Hindlimb muscle (tissue), 1 donor: ENCODE measurements at regions not wholly inside any gene's neighbourhood (a gene's known extent, or its start where the extent isn't known, plus 50 kb on each side); places are given as distances from the start of the nearest gene placed in this dataset.

Experiments used
- DNase-seq: peaks from one replicate; pipeline ENCODE4 v3.0.0-alpha.2; 2013

- DNase-seq = no peak
Measured at GRCh38 chr7:91527460-91527859, 263.2 kb downstream of the FZD1 start.

DNA sequence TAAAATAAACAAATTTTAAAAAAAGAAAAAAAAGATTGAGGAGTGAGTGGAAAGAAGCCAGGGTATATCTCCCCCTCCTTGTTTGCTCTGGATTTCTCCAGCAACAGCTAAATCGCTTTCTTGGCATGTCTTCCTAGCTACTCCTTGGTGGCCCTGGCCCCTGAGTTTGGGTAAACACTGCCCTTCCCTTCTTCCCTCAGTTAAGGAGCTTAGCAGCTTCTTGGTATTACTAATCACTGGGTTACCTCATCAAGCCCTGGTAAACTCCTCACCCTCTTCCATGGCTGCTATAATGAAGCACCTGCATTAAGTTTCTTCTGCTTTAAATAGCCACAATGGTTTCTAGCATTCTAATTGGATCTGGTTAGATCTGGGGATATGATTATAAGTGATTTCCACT, 269.8 kb downstream of the FZD1 start:
- DNase-seq = no peak

DNA sequence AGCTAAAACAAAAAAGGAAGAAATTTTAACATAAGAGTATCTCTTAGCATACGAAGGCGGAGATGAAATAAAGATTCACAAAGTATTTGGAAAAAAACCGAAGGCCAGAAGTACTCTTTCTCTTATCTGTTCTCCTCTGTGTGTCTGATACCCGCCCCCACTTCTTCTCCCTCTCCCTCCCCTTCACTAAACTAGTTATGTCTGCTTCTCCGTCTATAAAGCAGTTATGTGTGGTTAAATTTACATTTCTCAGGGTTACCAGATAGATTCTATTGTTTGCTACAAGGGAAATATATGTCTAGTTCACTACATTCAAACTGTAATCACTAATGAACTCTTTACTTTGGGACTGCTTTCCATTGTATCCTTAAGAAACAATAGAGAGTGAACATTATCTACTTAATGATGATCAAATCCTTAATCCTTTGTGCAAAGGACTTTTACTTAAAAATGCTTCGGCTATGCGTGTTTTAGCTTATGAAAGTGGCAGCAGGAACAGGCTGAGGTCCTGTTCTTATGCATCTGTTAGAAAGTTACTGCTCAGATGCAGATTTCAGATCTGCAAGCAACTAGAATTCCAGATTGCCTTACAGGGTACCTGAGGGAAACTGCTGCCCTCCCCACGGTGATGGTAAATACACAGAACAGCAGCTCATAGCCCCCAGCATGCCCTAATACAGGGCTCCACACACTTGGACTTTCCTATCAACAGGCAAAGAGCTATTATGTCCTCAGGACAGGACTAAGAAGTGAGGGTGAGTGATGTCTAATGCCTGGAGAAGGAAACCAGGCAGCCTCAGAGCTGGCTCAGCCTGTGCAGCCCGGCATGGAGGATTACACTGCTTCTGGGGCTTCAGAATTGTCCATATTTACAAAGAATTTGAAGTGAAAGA, 273.3 kb downstream of the FZD1 start:
- DNase-seq = no peak

DNA sequence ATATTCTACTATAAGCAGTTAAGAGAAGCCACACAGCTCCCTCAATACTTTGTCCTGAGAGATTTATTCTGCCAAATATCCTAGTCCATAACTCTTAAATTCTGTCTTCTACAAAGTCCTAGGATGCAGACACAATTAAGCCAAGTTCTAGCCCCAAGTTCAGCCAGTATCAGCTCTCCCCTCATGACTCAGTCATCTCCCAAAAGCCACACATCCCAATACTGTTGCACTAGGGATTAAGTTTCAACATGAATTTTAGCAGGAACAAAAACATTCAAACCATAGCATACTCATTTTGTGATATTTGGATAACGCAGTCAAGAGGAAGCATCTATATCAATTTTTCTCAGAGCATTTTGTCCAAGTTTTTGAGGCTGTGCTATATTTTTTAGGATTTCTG, 277.4 kb downstream of the FZD1 start:
- DNase-seq = no peak

- DNase-seq = no peak
Measured at GRCh38 chr7:91543646-91544045, 279.4 kb downstream of the FZD1 start.

DNA sequence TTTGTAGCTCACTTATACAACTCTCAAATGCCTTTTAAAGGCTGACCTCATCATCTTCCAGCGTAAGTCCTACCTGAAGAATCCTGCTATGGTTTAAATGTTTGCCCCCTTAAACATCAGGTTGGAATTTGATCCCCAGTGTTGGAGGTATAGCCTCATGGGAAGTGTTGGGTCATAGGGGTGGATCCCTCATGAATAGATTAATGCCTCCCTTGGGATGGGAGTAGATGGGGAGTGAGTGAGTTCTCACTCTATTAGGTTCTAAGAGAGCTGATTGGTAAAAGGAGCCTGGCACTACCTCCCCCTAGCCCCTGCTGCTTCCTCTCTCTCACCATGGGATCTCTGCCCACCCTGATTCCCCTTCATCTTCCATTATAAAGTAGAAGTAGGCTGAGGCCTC, 285.6 kb downstream of the FZD1 start:
- DNase-seq = no peak

DNA sequence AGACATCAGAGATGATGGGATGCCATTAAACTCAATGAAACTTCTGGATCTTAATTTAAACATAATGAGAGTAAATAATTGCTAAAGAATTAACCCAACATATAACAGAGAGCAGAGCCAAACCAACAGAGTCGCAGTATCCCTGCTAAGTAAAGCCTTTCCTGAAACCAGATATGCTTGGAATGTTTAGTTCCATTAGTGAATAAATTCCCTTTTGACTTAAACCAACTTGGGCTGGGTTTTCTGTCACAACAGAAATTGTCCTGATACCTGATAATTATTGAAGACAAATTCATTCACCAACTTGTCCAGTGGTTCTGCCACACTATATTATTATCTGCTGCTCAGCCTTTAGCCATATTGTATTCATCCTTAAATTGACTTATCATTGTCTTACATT, 286.7 kb downstream of the FZD1 start:
- no peak for DNase-seq

DNA sequence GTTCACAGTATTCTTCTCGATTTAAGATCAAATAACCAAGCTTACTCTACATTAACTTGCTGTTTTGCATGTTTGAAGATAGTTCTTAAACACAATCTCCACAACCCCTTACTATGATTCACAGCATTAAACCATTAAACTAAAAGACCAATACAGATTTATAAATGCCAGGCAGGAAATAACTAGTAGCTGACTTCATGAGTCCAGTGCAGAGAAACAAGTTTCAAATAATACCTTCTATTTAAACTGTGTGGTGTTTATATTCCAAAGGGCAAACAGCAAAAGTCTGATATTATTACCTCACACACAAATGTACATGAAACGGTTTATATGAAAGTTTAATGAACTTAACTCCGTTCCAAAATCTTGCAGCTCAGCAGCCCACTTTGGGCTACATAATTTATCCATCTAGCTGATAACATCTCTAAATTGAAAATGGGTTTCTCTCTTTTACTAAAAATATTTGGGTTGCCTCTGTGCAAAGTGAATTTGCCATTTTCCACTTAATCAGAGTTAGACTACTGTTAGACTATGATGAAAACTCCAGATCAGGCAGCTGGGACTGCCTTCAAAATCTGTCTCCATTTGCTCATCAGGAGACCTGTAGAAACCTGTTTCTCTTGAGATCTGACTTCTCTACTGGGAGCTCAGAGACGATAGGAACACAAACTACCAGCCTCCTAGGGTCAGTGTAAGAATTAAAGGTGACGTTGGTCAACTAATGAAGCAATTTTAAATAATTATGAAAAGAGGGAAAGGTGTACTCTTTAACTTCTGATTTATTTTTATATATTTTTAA, 287.3 kb downstream of the FZD1 start:
- no peak for DNase-seq

- DNase-seq = no peak
Measured at GRCh38 chr7:91553410-91553895, 289.2 kb downstream of the FZD1 start.

DNA sequence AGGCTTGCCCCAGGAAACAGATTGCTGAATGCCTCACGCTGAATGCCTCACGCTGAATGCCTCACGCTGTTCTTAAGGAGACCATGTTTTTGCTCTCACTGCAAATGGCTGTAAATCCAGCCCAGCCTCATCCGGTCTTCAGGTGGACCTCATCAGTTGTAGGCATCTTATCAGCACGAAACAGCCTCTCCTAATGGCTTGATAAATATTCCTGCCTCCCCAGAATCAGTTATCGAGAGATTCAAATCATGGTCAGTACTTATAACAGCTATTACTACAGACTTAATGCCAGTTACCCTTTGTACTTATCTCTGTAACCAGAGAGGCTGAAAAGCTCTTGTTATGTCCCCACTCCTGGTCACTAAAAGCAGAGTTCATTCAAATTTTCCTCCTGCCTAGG, 290.6 kb downstream of the FZD1 start:
- DNase-seq = no peak

DNA sequence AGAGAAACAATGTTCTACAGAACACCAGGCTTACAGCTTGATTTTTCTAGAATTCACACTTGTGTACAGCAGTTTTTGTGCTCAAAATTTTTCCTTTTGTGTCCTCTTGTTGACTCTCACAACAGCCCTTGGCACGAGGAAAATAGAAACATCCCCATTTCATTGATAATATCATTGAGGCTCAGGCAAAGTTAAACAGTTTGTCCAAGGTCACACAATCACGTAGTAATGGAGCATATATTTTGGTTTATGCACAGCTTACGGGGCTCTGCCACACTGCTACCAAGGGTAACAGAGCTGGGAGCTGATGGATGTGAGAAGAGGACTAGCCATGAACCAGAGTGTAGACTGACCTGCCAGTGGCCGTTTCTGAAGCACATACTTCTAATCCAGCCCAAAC, 292.0 kb downstream of the FZD1 start:
- no peak for DNase-seq

DNA sequence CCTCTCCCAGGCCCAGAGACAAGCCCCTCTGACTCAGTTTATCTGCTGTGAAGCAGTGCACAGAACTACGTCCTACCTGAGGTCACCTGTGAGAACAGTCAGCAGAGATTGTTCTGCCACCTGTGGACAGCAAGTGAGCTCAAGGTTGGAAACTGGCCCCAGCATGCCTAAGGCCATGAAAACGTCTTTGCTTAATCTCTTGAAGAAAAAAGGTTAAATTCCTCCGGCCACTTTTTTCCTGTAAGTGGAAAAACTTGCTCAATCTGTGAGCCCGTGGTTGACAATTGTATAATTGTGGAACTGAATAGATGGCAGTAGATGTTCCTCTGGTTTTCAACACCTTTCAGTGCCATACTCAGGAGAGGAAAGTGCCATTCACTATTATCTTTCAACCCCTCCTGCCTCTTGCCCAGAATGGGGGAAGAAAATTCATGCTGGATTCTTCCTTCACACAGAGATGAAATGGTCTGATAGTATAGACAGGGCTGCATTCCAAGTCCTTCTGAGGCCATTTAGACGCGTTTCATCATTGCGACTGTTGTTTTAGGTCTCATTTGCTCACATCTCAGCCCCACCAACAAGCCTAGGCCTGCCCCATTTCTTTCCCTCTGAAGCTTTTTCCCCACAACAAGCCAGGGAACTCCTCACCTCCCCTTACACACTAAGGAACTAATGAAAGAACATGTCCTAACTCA, 292.9 kb downstream of the FZD1 start:
- DNase-seq = no peak

DNA sequence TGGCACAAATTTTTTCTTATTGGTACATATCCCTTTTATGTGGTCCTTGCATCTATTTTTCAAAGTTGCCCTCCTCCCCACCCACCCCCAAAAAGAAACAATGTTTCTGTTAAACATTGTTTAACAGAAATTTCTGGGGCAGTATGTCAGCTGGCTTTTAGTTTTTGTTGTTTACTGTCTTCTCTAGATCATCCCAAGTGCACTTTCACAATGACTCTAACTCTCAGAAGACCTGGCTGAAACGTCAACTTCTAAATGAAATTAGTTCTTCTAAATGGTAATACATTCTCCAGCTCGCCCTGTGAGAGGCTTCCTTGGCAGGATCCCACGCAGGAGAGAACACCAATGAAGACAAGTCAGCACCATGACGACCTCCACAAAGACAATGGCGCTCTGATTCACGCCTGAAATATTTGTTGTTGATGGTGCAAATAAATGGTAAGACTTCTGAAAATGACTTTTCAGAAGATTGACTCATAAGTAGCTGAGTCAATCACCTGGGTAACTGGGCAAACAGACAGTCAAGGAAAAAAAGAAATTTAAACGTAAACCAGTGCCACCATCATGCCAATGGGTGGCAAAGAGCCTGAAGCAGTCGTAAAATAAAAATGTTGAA, 293.7 kb downstream of the FZD1 start:
- DNase-seq = no peak

GRCh38 chr7:91559947-91560346, 295.7 kb downstream of the FZD1 start:
- DNase-seq = no peak

- DNase-seq = no peak
Measured at GRCh38 chr7:91564101-91564500, 299.9 kb downstream of the FZD1 start.

DNA sequence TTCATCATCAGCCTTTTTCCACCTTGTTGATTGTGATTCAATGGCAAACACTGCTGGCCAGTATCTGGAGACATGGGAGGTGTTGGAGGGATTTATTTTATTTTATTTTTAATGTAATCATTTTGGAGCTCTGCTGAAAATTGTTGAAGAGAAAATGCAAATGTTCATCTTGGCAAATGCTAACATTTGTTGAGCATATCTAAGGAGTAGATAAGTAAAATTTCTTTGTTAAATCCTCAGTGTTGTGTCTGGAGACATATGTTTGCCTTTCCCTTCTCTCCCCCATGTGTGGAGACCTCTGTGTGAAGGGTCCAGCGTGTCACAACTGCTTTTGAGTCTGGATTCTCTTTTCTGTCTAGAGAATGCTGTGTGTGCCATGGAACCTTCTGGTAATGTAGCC, 300.3 kb downstream of the FZD1 start:
- no peak for DNase-seq

DNA sequence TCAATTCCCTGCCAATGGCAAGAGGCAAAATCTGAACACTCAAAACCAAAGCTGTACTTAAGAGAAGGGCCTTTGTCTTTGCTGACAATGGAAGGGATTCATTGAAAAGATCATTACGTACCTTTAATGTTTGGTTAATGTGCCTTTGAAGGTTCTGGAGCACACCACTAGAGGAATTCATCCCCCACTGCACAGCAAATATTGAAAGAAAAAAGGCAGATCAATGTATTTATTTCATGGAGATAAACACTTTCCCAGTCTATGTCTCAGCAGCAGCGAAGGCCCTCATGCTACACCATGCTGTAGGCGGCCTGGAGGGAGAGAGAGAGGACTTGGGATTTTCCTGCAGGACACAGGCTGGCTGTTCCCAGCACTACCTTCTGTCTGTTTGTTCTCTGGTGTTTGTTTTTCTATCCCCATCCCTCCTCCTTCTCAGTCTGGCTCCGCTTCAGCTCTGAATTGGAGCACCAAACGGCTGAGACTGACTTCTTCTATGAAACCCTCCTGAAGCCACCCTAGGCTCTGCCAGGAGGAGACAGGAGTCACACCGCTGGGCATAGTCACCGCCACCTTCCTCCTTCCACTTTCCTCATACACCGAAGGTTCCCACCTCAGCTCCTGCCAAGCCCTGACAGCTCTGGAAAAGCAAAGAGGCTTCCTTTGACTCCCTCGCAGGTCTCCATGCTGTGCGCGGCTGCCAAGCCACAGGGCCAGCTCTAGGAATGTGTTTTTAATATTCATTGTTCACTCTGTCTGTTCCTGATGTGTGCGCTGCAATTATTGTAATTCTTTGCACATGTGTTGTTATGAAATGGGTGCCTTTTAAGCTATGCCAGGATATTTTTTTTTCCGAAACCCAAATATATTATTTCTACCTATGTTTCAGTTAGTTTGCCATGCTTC, 301.5 kb downstream of the FZD1 start:
- no peak for DNase-seq

DNA sequence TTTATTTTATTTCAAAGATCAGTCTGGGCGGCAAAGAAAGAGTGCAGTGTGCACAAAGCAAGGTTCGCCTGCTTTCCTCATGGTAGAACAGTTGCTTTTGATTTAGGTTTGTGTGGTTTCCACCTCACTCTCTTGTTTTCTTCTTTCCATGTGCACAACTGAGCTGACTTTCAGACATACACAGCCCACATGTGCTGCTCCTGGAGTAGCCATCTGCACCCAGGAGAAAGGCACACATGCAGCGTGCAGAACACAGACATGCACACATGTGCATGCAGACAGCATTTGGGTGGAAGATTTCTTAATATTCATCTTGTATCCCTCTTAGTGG, 302.1 kb downstream of the FZD1 start:
- no peak for DNase-seq

DNA sequence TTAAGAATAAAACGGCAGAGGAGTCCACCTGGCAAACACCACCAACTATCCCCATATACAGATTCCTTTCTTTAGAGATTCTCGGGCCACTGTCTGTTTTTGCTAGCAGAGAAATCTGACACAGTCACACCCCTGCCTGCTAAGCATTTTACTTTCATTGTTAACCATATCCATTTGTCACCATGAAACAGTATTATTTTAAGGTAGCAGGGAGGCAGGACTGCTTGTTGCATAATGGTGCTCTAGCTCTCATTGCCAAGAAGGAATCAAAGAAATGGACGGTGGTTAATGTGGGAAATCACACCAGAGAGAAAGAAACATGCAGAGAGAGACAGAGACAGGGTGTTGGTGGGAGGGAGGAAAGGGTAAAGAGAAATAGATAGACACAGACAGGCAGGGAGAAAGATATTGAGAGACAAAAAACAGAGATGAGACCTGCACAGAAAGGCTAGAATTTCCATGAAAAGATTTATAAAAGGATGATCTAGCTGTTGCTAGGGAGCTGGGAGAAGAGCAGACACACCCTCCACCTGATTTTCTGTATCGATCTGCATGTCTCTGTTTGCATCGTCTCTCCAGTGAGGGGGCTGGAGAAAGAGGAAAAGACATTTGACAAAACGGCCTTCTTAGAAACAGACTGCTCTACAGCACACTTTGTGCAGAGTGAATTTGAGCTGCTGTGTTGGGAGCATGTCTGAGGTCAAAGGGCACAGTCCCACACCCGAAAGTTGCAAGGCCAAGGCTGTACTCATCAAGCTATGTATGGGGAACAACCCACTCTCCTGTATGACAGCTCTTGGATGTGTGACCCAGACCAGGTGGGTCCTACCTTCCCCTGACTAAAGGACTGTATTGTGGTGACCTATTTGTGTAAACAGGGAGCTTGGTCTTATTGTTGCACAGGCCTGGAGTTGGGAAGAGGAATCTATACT, 303.1 kb downstream of the FZD1 start:
- DNase-seq = no peak

DNA sequence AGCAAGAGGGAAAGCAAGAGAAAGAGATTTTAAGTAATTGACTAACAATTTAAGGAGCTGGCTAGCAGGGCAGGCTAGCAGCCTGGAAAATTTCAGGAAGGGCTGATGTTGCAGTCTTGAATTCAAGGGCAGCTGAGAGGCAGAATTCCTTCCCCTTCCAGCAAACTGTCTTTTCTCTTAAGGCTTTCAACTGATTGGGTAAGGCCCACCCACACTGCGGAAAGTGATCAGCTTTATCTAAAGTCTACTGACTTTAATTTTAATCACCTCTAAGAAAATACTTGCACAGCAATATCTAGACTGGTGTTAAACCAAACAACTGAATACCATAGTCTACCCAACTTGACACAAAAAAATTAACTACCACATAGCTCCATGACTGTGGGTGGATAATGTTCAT, 303.9 kb downstream of the FZD1 start:
- no peak for DNase-seq
